NT2/D1 (cell line): ENCODE measurements at regions not wholly inside any gene's neighbourhood (a gene's known extent, or its start where the extent isn't known, plus 50 kb on each side); places are given as distances from the start of the nearest gene placed in this dataset.

Experiments
- YY1 ChIP-seq: IDR thresholded peaks from 2 replicates; pipeline ENCODE4 v1.6.1; 2011; ENCODE audit not compliant: insufficient read length, insufficient read depth
- ZNF274 ChIP-seq: IDR thresholded peaks from 2 replicates; pipeline ENCODE4 v1.6.1; 2011; ENCODE audit warnings: mild to moderate bottlenecking, low read depth, low read length

GRCh38 chr9:13915591-13916301, 398.2 kb downstream of the NFIB start:
- no peak for TF ChIP-seq YY1
- no peak for TF ChIP-seq ZNF274
